MCF 10A (cell line): ENCODE measurements at regions not wholly inside any gene's neighbourhood (a gene's known extent, or its start where the extent isn't known, plus 50 kb on each side); places are given as distances from the start of the nearest gene placed in this dataset.

Experiments used
- BruUV-seq: library from RNA; stranded (reverse); fragments of 400-500 nt; replicated peaks from 2 replicates; lab custom pipeline; 2021; lab: Mats Ljungman, UMichigan
- CTCF ChIA-PET: fragments of 300-600 bp; sonication (Branson Sonifier 250); formaldehyde crosslinking; extraction: SDS; loops from one replicate; lab custom pipeline; 2021; ENCODE audit warnings: antibody characterized with exemption, inconsistent platforms; lab: Yijun Ruan, JAX
- POLR2A ChIA-PET: fragments of 300-600, 350-650 bp; sonication (Branson Sonifier 250); formaldehyde crosslinking; extraction: SDS; loops from one replicate; lab custom pipeline; 2020; ENCODE audit warnings: antibody characterized with exemption, inconsistent platforms; lab: Yijun Ruan, JAX
- DNase-seq: peaks from one replicate; pipeline ENCODE4 v3.0.0-alpha.2; 2018; ENCODE audit not compliant: unreplicated experiment
- H3K27ac Mint-ChIP-seq: one replicate; pipeline ENCODE4 v1.8.0; 2022; ENCODE audit warnings: mild to moderate bottlenecking, low read depth, mixed read lengths; ENCODE audit not compliant: unreplicated experiment
- H3K27me3 Mint-ChIP-seq: one replicate; pipeline ENCODE4 v1.8.0; 2022; ENCODE audit warnings: mixed read lengths; ENCODE audit not compliant: insufficient read depth, unreplicated experiment
- H3K36me3 Mint-ChIP-seq: one replicate; pipeline ENCODE4 v1.8.0; 2022; ENCODE audit warnings: mild to moderate bottlenecking, moderate library complexity, mixed read lengths; ENCODE audit not compliant: insufficient read depth, unreplicated experiment
- H3K4me1 Mint-ChIP-seq: one replicate; pipeline ENCODE4 v1.8.0; 2022; ENCODE audit warnings: mixed read lengths; ENCODE audit not compliant: insufficient read depth, unreplicated experiment
- H3K4me3 Mint-ChIP-seq: one replicate; pipeline ENCODE4 v1.8.0; 2022; ENCODE audit warnings: mild to moderate bottlenecking, moderate library complexity, mixed read lengths; ENCODE audit not compliant: unreplicated experiment
- H3K9me3 Mint-ChIP-seq: one replicate; pipeline ENCODE4 v1.8.0; 2022; ENCODE audit warnings: mixed read lengths; ENCODE audit not compliant: unreplicated experiment
- CTCF ChIP-seq: fragments of 200-600 bp; IDR thresholded peaks from one replicate; pipeline ENCODE4 v1.8.0; 2022; ENCODE audit warnings: antibody characterized with exemption, mild to moderate bottlenecking; ENCODE audit not compliant: unreplicated experiment
- intact Hi-C: fragments of 100-400 bp; cut with micrococcal nuclease; formaldehyde crosslinking; loops from 2 replicates; pipeline ENCODE4 v1.14.1; 2022

- Mint-ChIP-seq H3K4me1 (no peaks in the 10 kb centered on the region), H3K9me3 (no peaks in the 10 kb centered on the region), H3K4me3 (no peak overlapping the region), H3K27ac (no peak overlapping the region), H3K27me3 (peaks cover 16% of the 10 kb centered on the region), H3K36me3 (no peaks in the 10 kb centered on the region)
- intact Hi-C loops, result no loop called here
- no peak for DNase-seq
- ChIA-PET POLR2A (no interaction called here), CTCF (no interaction called here)
- TF ChIP-seq CTCF, result no peak
- BruUV-seq, result no TSS peak
Observed at GRCh38 chr7:22027475-22027874, 81.8 kb upstream of the CDCA7L start.

- no peak overlapping the region for H3K27ac Mint-ChIP-seq
- TF ChIP-seq CTCF, result no peak
- no peak for DNase-seq
- no peaks in the 10 kb centered on the region for H3K9me3 Mint-ChIP-seq
- no peaks in the 10 kb centered on the region for H3K4me1 Mint-ChIP-seq
- POLR2A ChIA-PET, result no interaction called here
- CTCF ChIA-PET, result no interaction called here
- no TSS peak for BruUV-seq
- peaks cover 16% of the 10 kb centered on the region for H3K27me3 Mint-ChIP-seq
- no peaks in the 10 kb centered on the region for H3K36me3 Mint-ChIP-seq
- intact Hi-C loops, result no loop called here
- H3K4me3 Mint-ChIP-seq, result no peak overlapping the region
Observed at GRCh38 chr7:22025983-22026382, 80.3 kb upstream of the CDCA7L start.

DNA sequence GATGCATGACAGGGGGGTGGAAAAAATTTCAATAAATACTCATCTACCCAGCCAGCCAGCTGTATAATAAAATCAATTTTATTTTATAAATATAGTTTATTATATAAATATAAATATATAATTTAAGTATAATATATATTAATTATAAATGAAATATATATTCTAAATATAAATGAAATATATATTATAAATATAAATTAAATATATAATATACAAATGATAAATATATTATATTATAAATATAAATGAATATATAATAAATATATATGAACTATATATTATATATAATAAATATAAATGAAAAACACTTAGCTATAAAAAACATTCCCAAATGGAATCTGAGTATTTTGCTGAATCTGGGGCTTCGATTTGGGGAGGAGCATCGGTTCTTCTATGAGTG is 79.4 kb upstream of the CDCA7L start:
- peaks cover 16% of the 10 kb centered on the region for H3K27me3 Mint-ChIP-seq

GRCh38 chr7:22019931-22020330 is 74.2 kb upstream of the CDCA7L start:
- peaks cover 16% of the 10 kb centered on the region for H3K27me3 Mint-ChIP-seq
- DNase-seq, result no peak
- no peaks in the 10 kb centered on the region for H3K9me3 Mint-ChIP-seq
- no peak overlapping the region for H3K27ac Mint-ChIP-seq
- ChIA-PET CTCF (interaction anchor here (0.7 kb wide), 1 partner anchor 303 kb away, joined by 3 read pairs; no protein-coding TSS in a partner anchor), POLR2A (interaction anchor here (0.6 kb wide), 1 partner anchor 553 kb away, joined by 3 read pairs; no protein-coding TSS in a partner anchor)
- BruUV-seq, result no TSS peak
- H3K4me1 Mint-ChIP-seq, result no peaks in the 10 kb centered on the region
- intact Hi-C loops, result no loop called here
- no peak overlapping the region for H3K4me3 Mint-ChIP-seq
- H3K36me3 Mint-ChIP-seq, result no peaks in the 10 kb centered on the region
- no peak for TF ChIP-seq CTCF

More for the DNA sequence above, 79.4 kb upstream of the CDCA7L start:
- no peak overlapping the region for H3K4me3 Mint-ChIP-seq
- BruUV-seq, result no TSS peak
- no peak for DNase-seq
- H3K27ac Mint-ChIP-seq, result no peak overlapping the region
- H3K9me3 Mint-ChIP-seq, result no peaks in the 10 kb centered on the region
- no peaks in the 10 kb centered on the region for H3K4me1 Mint-ChIP-seq
- no peak for TF ChIP-seq CTCF
- intact Hi-C loops, result no loop called here
- ChIA-PET POLR2A (interaction anchor here (0.5 to 0.7 kb wide), 3 partner anchors 47 to 1480 kb away, joined by 3 read pairs; no protein-coding TSS in a partner anchor), CTCF (interaction anchor here (1.1 kb wide), 1 partner anchor 58 kb away, joined by 3 read pairs; no protein-coding TSS in a partner anchor)
- H3K36me3 Mint-ChIP-seq, result no peaks in the 10 kb centered on the region
